Adrenal gland (tissue), 5 donors: ENCODE measurements at regions not wholly inside any gene's neighbourhood (a gene's known extent, or its start where the extent isn't known, plus 50 kb on each side); places are given as distances from the start of the nearest gene placed in this dataset.

Experiments used
- CTCF ChIP-seq, 6 experiments: fragments of 450-650 bp in 4 of 6; fragments of 200-600 bp in 2 of 6; sonication (generic) in 1 of 6; IDR thresholded peaks; 1 replicate in 5 of 6; 2 replicates in 1 of 6; pipeline versions ENCODE4 v1.5.1 to v1.8.0; 2016 to 2021; ENCODE audit warnings: antibody characterized with exemption in 6 of 6, mild to moderate bottlenecking in 2 of 6, moderate library complexity in 1 of 6
- POLR2A ChIP-seq, 2 donors: fragments of 450-650 bp; IDR thresholded peaks; one replicate each; pipeline ENCODE4 v1.6.1; 2017; ENCODE audit warnings: antibody characterized with exemption in 2 of 2, mild to moderate bottlenecking in 2 of 2, moderate library complexity in 1 of 2
- donor health status: DM: no; HTN: no; CAD: no.

GRCh38 chr2:137873536-137874244, 90.6 kb upstream of the HNMT start:
- TF ChIP-seq CTCF (IDR thresholded peaks at IDR 0.05): no peak
- TF ChIP-seq POLR2A (IDR thresholded peaks at IDR 0.05): no peak
